CD4-positive, alpha-beta T cell treated with Interleukin-15 for 4 hours (primary cell): ENCODE measurements at regions not wholly inside any gene's neighbourhood (a gene's known extent, or its start where the extent isn't known, plus 50 kb on each side); places are given as distances from the start of the nearest gene placed in this dataset.

ENCODE experiments used
- DNase-seq: peaks from one replicate; pipeline ENCODE4 v3.0.0-alpha.2; 2020; ENCODE audit warnings: low spot score

- no peak for DNase-seq
These were observed 360.1 kb downstream of the TNS3 start for GRCh38 chr7:47221826-47222225.

- no peak for DNase-seq
These were observed 363.3 kb downstream of the TNS3 start for GRCh38 chr7:47218378-47219176.

GRCh38 chr7:47217570-47218360, 364.1 kb downstream of the TNS3 start:
- DNase-seq = no peak

- no peak for DNase-seq
These were observed 364.8 kb downstream of the TNS3 start for GRCh38 chr7:47217086-47217485.

GRCh38 chr7:47216439-47216838, 365.5 kb downstream of the TNS3 start:
- DNase-seq = no peak

GRCh38 chr7:47215640-47216039, 366.3 kb downstream of the TNS3 start:
- no peak for DNase-seq

GRCh38 chr7:47215049-47215448, 366.9 kb downstream of the TNS3 start:
- no peak for DNase-seq

- DNase-seq = no peak
These were observed 368.6 kb downstream of the TNS3 start for GRCh38 chr7:47213276-47213675.

GRCh38 chr7:47211519-47211973, 370.4 kb downstream of the TNS3 start:
- DNase-seq = no peak

- no peak for DNase-seq
These were observed 371.5 kb downstream of the TNS3 start for GRCh38 chr7:47210281-47210854.

- no peak for DNase-seq
These were observed 374.0 kb downstream of the TNS3 start for GRCh38 chr7:47207956-47208355.

- DNase-seq = no peak
These were observed 377.2 kb downstream of the TNS3 start for GRCh38 chr7:47204709-47205108.

- no peak for DNase-seq
These were observed 379.6 kb downstream of the TNS3 start for GRCh38 chr7:47202146-47202783.

- DNase-seq = no peak
These were observed 383.8 kb downstream of the TNS3 start for GRCh38 chr7:47198159-47198558.

GRCh38 chr7:47197486-47197885, 384.4 kb downstream of the TNS3 start:
- DNase-seq = no peak

GRCh38 chr7:47196737-47197136, 385.2 kb downstream of the TNS3 start:
- no peak for DNase-seq

- DNase-seq = no peak
These were observed 385.7 kb downstream of the TNS3 start for GRCh38 chr7:47196106-47196645.

GRCh38 chr7:47195641-47196040, 386.3 kb downstream of the TNS3 start:
- no peak for DNase-seq

- no peak for DNase-seq
These were observed 387.3 kb downstream of the TNS3 start for GRCh38 chr7:47194516-47195057.

GRCh38 chr7:47192978-47193377, 388.9 kb downstream of the TNS3 start:
- DNase-seq = no peak

GRCh38 chr7:47191876-47192291, 390.0 kb downstream of the TNS3 start:
- DNase-seq = no peak

- DNase-seq = no peak
These were observed 390.6 kb downstream of the TNS3 start for GRCh38 chr7:47191316-47191715.
